Endothelial cell of umbilical vein (primary cell): ENCODE measurements at regions not wholly inside any gene's neighbourhood (a gene's known extent, or its start where the extent isn't known, plus 50 kb on each side); places are given as distances from the start of the nearest gene placed in this dataset.

ENCODE experiments used
- BruUV-seq: library from RNA; stranded (reverse); fragments of 400-500 nt; replicated peaks from 2 replicates; lab custom pipeline; 2021; lab: Mats Ljungman, UMichigan
- CTCF ChIA-PET: fragments of 300-600, 350-600 bp; sonication (Branson Sonifier 250); formaldehyde crosslinking; loops from one replicate; lab custom pipeline; 2021; ENCODE audit warnings: antibody characterized with exemption, inconsistent platforms; lab: Charles Lee
- POLR2A ChIA-PET: fragments of 300-600, 350-600 bp; sonication (Branson Sonifier 250); formaldehyde crosslinking; loops from one replicate; lab custom pipeline; 2021; ENCODE audit warnings: antibody characterized with exemption, inconsistent platforms; lab: Charles Lee
- DNase-seq: peaks from one replicate; pipeline ENCODE4 v3.0.0-alpha.2; 2011; ENCODE audit warnings: low read depth, low spot score
- FAIRE-seq: peaks from 2 replicates; lab custom pipeline; 2011; peaks lifted over from hg19 to GRCh38; lab: Jason Lieb, UNC
- H2AFZ ChIP-seq: 2 replicates; pipeline ENCODE4 v1.6.0; 2012; ENCODE audit warnings: low read depth, low read length, control low read depth, inconsistent platforms
- H3K27ac ChIP-seq: 2 replicates; pipeline ENCODE4 v1.5.1; 2011; ENCODE audit warnings: low read depth, mild to moderate bottlenecking, control low read depth, low read length, moderate library complexity; ENCODE audit not compliant: insufficient read depth
- H3K27me3 ChIP-seq, 2 experiments: 2 replicates each; pipeline versions ENCODE4 v1.6.0 to v1.6.1; 2011; ENCODE audit warnings: low read length in 2 of 2, mixed read lengths in 1 of 2; ENCODE audit not compliant: control insufficient read depth in 2 of 2, insufficient read depth in 2 of 2
- H3K36me3 ChIP-seq, 2 experiments: 2 replicates in 1 of 2; 3 replicates in 1 of 2; pipeline ENCODE4 v1.5.1; 2011; ENCODE audit warnings: low read length in 2 of 2, mild to moderate bottlenecking in 1 of 2, moderate library complexity in 1 of 2; ENCODE audit not compliant: control insufficient read depth in 2 of 2, insufficient read depth in 2 of 2; ENCODE audit errors: extremely low read depth in 1 of 2
- H3K4me1 ChIP-seq: 3 replicates; pipeline ENCODE4 v1.5.1; 2011; ENCODE audit warnings: mild to moderate bottlenecking, low read length; ENCODE audit not compliant: control insufficient read depth, insufficient read depth; ENCODE audit errors: extremely low read depth
- H3K4me2 ChIP-seq: 2 replicates; pipeline ENCODE4 v1.6.1; 2011; ENCODE audit warnings: low read length, control low read depth, mixed read lengths; ENCODE audit not compliant: insufficient read depth
- H3K4me3 ChIP-seq, 3 experiments: fragments of 200-600 bp in 1 of 3; sonication (generic), shearing (Covaris generic) in 1 of 3; replicated peaks in 1 of 3; 2 replicates each; pipeline ENCODE4 v1.5.1; 2011 to 2016; ENCODE audit warnings: control low read depth in 3 of 3, low read length in 3 of 3, mild to moderate bottlenecking in 2 of 3, inconsistent platforms in 1 of 3, low read depth in 1 of 3, moderate library complexity in 1 of 3; ENCODE audit not compliant: insufficient read depth in 1 of 3
- H3K79me2 ChIP-seq: 2 replicates; pipeline ENCODE4 v1.6.0; 2012; ENCODE audit warnings: low read length, inconsistent platforms; ENCODE audit not compliant: control insufficient read depth, insufficient read depth
- H3K9ac ChIP-seq: replicated peaks from 2 replicates; pipeline ENCODE3; 2011; ENCODE audit warnings: low read length, control low read depth; ENCODE audit not compliant: insufficient read depth; ENCODE audit errors: extremely low read depth
- H3K9me1 ChIP-seq: replicated peaks from 3 replicates; pipeline ENCODE4 v1.6.0; 2011; ENCODE audit warnings: mild to moderate bottlenecking, low read length; ENCODE audit not compliant: control insufficient read depth, insufficient read depth; ENCODE audit errors: extremely low read depth
- H3K9me3 ChIP-seq: replicated peaks from 2 replicates; pipeline ENCODE4 v1.5.1; 2012; ENCODE audit warnings: low read length, inconsistent platforms; ENCODE audit not compliant: control insufficient read depth, insufficient read depth
- H4K20me1 ChIP-seq: replicated peaks from 2 replicates; pipeline ENCODE3; 2011; ENCODE audit warnings: mild to moderate bottlenecking, low read length; ENCODE audit not compliant: control insufficient read depth, insufficient read depth; ENCODE audit errors: extremely low read depth
- EZH2 ChIP-seq: IDR thresholded peaks from 2 replicates; pipeline ENCODE4 v1.6.1; 2012; ENCODE audit warnings: borderline replicate concordance, low read depth, mild to moderate bottlenecking, moderate library complexity, low read length, inconsistent platforms; ENCODE audit not compliant: severe bottlenecking
- FOS ChIP-seq: IDR thresholded peaks from 2 replicates; pipeline ENCODE4 v1.6.1; 2011; ENCODE audit warnings: mild to moderate bottlenecking, low read length, moderate library complexity, borderline replicate concordance; ENCODE audit not compliant: insufficient read depth
- GATA2 ChIP-seq: IDR thresholded peaks from 2 replicates; pipeline ENCODE4 v1.7.0; 2011; ENCODE audit warnings: low read depth, mild to moderate bottlenecking, moderate library complexity, mixed read lengths, low read length; ENCODE audit not compliant: insufficient read length, insufficient read depth
- JUN ChIP-seq: IDR thresholded peaks from 2 replicates; pipeline ENCODE4 v1.6.1; 2011; ENCODE audit warnings: borderline replicate concordance, low read depth; ENCODE audit not compliant: insufficient read length, insufficient read depth
- MYC ChIP-seq: IDR thresholded peaks from one replicate; pipeline ENCODE4 v1.6.1; 2011; ENCODE audit warnings: mild to moderate bottlenecking, low read depth, low read length
- POLR2A ChIP-seq: IDR thresholded peaks from 2 replicates; pipeline ENCODE4 v1.6.1; 2012; ENCODE audit warnings: low read depth, mild to moderate bottlenecking, control low read depth, low read length
- POLR2AphosphoS5 ChIP-seq: IDR thresholded peaks from 2 replicates; pipeline ENCODE4 v1.6.1; 2012; ENCODE audit warnings: low read depth, mild to moderate bottlenecking, control low read depth, low read length, moderate library complexity; ENCODE audit not compliant: insufficient read depth
- dilution Hi-C: fragments of 300-500 bp; cut with MboI; formaldehyde crosslinking; loops from one replicate; pipeline ENCODE4 v1.15.0; 2019; ENCODE audit warnings: low sequenced_read_pairs; ENCODE audit not compliant: extremely low pct_ligation_motif_present
- intact Hi-C: fragments of 100-400 bp; cut with micrococcal nuclease; formaldehyde crosslinking; loops from one replicate; pipeline ENCODE4 v1.10.0; 2022
- TF ChIP-seq, protein P1 (sequence below), 2 donors: IDR thresholded peaks; 1 replicate in 1 of 2; 2 replicates in 1 of 2; pipeline ENCODE4 v1.5.1; 2011; ENCODE audit warnings: low read length in 2 of 2, mild to moderate bottlenecking in 2 of 2, moderate library complexity in 2 of 2, control low read depth in 1 of 2, inconsistent platforms in 1 of 2, low read depth in 1 of 2; ENCODE audit not compliant: insufficient read depth in 1 of 2; ENCODE audit errors: extremely low read depth in 1 of 2
- TF ChIP-seq, protein P2 (sequence below): IDR thresholded peaks from 2 replicates; pipeline ENCODE4 v1.6.1; 2011; ENCODE audit not compliant: insufficient read depth, insufficient read length

DNA sequence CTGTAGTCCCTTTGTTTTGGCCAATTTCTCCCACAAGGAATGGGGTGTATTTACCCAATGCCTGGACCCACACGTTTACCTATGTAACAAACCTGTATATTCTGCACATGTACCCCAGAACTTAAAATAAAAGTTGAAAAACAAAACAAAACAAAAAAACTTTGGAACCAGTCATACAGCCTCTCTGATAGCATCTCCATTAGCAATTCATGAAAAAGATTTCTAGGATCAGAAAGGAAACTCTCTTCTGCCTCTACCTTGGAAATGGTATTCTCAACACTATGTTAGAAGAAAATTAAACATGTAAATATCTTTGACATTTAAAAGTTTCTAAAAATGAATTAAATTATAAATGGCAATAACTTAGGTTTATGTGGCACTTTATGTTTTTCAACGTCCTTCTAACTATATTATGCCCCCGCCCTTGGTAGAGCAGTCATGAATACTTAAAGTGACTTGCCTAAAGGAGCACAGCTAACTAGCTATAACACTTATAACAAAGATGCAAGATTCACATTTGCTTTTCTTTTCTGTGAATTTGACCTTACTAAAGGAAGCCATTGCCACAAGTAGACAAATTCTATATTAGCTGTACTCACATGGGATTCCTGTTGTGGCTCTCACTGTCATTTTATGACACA lies 147.5 kb upstream of the FKBP1C start:
- no peak for FAIRE-seq
- H3K9me1 ChIP-seq = no peaks in the 10 kb centered on the region
- H3K9me3 ChIP-seq = no peaks in the 10 kb centered on the region
- H3K4me2 ChIP-seq = no peak overlapping the region
- no peaks in the 10 kb centered on the region for H4K20me1 ChIP-seq
- intact Hi-C loops = no loop called here
- H3K4me3 ChIP-seq = no peak overlapping the region
- dilution Hi-C loops = no loop called here
- TF ChIP-seq GATA2 = no peak
- TF ChIP-seq, protein P1, sequence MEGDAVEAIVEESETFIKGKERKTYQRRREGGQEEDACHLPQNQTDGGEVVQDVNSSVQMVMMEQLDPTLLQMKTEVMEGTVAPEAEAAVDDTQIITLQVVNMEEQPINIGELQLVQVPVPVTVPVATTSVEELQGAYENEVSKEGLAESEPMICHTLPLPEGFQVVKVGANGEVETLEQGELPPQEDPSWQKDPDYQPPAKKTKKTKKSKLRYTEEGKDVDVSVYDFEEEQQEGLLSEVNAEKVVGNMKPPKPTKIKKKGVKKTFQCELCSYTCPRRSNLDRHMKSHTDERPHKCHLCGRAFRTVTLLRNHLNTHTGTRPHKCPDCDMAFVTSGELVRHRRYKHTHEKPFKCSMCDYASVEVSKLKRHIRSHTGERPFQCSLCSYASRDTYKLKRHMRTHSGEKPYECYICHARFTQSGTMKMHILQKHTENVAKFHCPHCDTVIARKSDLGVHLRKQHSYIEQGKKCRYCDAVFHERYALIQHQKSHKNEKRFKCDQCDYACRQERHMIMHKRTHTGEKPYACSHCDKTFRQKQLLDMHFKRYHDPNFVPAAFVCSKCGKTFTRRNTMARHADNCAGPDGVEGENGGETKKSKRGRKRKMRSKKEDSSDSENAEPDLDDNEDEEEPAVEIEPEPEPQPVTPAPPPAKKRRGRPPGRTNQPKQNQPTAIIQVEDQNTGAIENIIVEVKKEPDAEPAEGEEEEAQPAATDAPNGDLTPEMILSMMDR (IDR thresholded peaks at IDR 0.05; ENCODE audit: extremely low read depth in 1 of 2, insufficient read depth in 1 of 2, low read depth in 1 of 2, low read length in 2 of 2) = no peak
- TF ChIP-seq, protein P2, sequence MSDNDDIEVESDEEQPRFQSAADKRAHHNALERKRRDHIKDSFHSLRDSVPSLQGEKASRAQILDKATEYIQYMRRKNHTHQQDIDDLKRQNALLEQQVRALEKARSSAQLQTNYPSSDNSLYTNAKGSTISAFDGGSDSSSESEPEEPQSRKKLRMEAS = no peak
- TF ChIP-seq EZH2 = no peak
- TF ChIP-seq JUN = no peak
- no peak for TF ChIP-seq FOS
- no peak for TF ChIP-seq POLR2A
- no peak for TF ChIP-seq MYC
- TF ChIP-seq POLR2AphosphoS5 = no peak
- no peaks in the 10 kb centered on the region for H3K27me3 ChIP-seq
- H3K9ac ChIP-seq = no peak overlapping the region
- no peaks in the 10 kb centered on the region for H3K79me2 ChIP-seq
- H3K36me3 ChIP-seq = no peaks in the 10 kb centered on the region
- no peak overlapping the region for H3K27ac ChIP-seq
- no peak overlapping the region for H2AFZ ChIP-seq
- H3K4me1 ChIP-seq = no peaks in the 10 kb centered on the region
- ChIA-PET CTCF (no interaction called here), POLR2A (no interaction called here)
- no peak for DNase-seq
- BruUV-seq = no TSS peak
